Neural progenitor cell (in vitro differentiated cells): ENCODE measurements at regions not wholly inside any gene's neighbourhood (a gene's known extent, or its start where the extent isn't known, plus 50 kb on each side); places are given as distances from the start of the nearest gene placed in this dataset.

Source experiments
- DNase-seq: peaks from one replicate; pipeline ENCODE4 v3.0.0-alpha.2; 2016; ENCODE audit warnings: low spot score
- H2AFZ ChIP-seq: fragments of 200-600 bp; sonication (generic); replicated peaks from 2 replicates; pipeline ENCODE4 v1.6.1; 2016; ENCODE audit warnings: antibody characterized with exemption
- H3F3A ChIP-seq: fragments of 200-600 bp; sonication (generic); 2 replicates; pipeline ENCODE4 v1.6.1; 2016; ENCODE audit warnings: antibody characterized with exemption, low read depth
- H3K27ac ChIP-seq: fragments of 200-600 bp; sonication (generic); 2 replicates; pipeline ENCODE4 v1.5.1; 2016; ENCODE audit warnings: mild to moderate bottlenecking
- H3K27me3 ChIP-seq: fragments of 200-600 bp; sonication (generic); 2 replicates; pipeline ENCODE4 v1.6.1; 2016; ENCODE audit warnings: mild to moderate bottlenecking, moderate library complexity
- H3K36me3 ChIP-seq: fragments of 200-600 bp; sonication (generic); 2 replicates; pipeline ENCODE4 v1.5.1; 2016
- H3K4me1 ChIP-seq: fragments of 200-600 bp; sonication (generic); 2 replicates; pipeline ENCODE4 v1.6.1; 2016; ENCODE audit warnings: mixed run types
- H3K4me2 ChIP-seq: fragments of 200-600 bp; sonication (generic); 2 replicates; pipeline ENCODE4 v1.6.1; 2016
- H3K4me3 ChIP-seq: fragments of 200-600 bp; sonication (generic); 2 replicates; pipeline ENCODE4 v1.5.1; 2016
- H3K79me2 ChIP-seq: fragments of 200-600 bp; sonication (generic); 2 replicates; pipeline ENCODE4 v1.6.1; 2016; ENCODE audit warnings: low read depth
- H3K9ac ChIP-seq: fragments of 200-600 bp; sonication (generic); 2 replicates; pipeline ENCODE4 v1.6.1; 2016
- H3K9me3 ChIP-seq: fragments of 200-600 bp; sonication (generic); 2 replicates; pipeline ENCODE4 v1.5.1; 2016; ENCODE audit warnings: low read depth
- H4K20me1 ChIP-seq: fragments of 200-600 bp; sonication (generic); 2 replicates; pipeline ENCODE4 v1.6.1; 2016; ENCODE audit warnings: low read depth
- H3K27ac Mint-ChIP-seq: 3 replicates; pipeline ENCODE4 v1.8.0; 2021; ENCODE audit warnings: mixed read lengths
- H3K27me3 Mint-ChIP-seq: 2 replicates; pipeline ENCODE4 v1.8.0; 2022; ENCODE audit warnings: low read depth, mild to moderate bottlenecking, inconsistent platforms, moderate library complexity, mixed read lengths; ENCODE audit not compliant: insufficient read depth
- H3K36me3 Mint-ChIP-seq: 3 replicates; pipeline ENCODE4 v1.8.0; 2021; ENCODE audit warnings: mixed read lengths
- H3K4me1 Mint-ChIP-seq: 3 replicates; pipeline ENCODE4 v1.8.0; 2021; ENCODE audit warnings: mixed read lengths
- H3K4me3 Mint-ChIP-seq: 3 replicates; pipeline ENCODE4 v1.8.0; 2021; ENCODE audit warnings: mild to moderate bottlenecking, moderate library complexity, mixed read lengths
- H3K9me3 Mint-ChIP-seq: 3 replicates; pipeline ENCODE4 v1.8.0; 2020; ENCODE audit warnings: mixed read lengths
- EZH2 ChIP-seq: fragments of 200-600 bp; sonication (generic); IDR thresholded peaks from 2 replicates; pipeline ENCODE4 v1.6.1; 2017; ENCODE audit warnings: antibody characterized with exemption, mild to moderate bottlenecking, moderate library complexity
- EZH2phosphoT487 ChIP-seq: fragments of 200-600 bp; sonication (generic); IDR thresholded peaks from 2 replicates; pipeline ENCODE4 v1.6.1; 2017; ENCODE audit warnings: antibody characterized with exemption
- TF ChIP-seq, protein P1 (sequence below): fragments of 200-600 bp; sonication (generic); IDR thresholded peaks from 2 replicates; pipeline ENCODE4 v1.5.1; 2017; ENCODE audit warnings: antibody characterized with exemption, mild to moderate bottlenecking

DNA sequence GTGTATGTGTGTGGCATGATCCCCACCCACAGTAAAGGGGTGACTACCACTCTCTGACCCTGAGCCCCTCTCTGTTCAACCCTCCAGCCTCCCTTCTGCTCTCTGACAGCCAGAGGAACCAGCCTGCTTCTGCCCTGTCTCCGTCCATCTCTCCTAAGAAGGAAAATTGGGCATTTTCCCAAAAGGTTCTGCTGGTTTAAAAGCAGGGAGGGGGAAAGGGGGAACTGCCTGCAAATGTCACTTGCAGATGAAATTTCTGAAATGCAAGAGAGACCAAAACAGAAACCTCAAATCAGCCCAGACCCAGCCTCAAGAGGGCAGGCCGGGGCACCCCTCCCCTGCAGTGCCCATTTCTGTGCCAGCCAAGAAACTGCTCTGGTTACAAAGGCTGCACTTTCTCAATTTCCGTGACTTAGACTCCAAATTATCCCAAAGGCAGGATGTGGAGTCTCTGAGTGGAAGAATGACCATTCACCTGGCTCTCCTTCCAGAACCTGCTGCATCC, 197.9 kb downstream of the RBFOX3 start:
- Mint-ChIP-seq H3K4me3 (no peak overlapping the region), H3K27ac (no peak overlapping the region), H3K36me3 (no peaks in the 10 kb centered on the region), H3K9me3 (no peaks in the 10 kb centered on the region), H3K4me1 (peaks cover 6% of the 10 kb centered on the region), H3K27me3 (peaks cover 15% of the 10 kb centered on the region)
- no peaks in the 10 kb centered on the region for H3K4me1 ChIP-seq
- no peaks in the 10 kb centered on the region for H3K9me3 ChIP-seq
- no peak overlapping the region for H3K9ac ChIP-seq
- no peak for DNase-seq
- no peaks in the 10 kb centered on the region for H4K20me1 ChIP-seq
- H3K79me2 ChIP-seq, result no peaks in the 10 kb centered on the region
- H3K4me3 ChIP-seq, result no peak overlapping the region
- no peak overlapping the region for H2AFZ ChIP-seq
- H3K36me3 ChIP-seq, result no peaks in the 10 kb centered on the region
- H3K27ac ChIP-seq, result no peak overlapping the region
- peaks cover 2% of the 10 kb centered on the region for H3K27me3 ChIP-seq
- no peak overlapping the region for H3K4me2 ChIP-seq
- TF ChIP-seq EZH2 (no peak), EZH2phosphoT487 (no peak)
- TF ChIP-seq, protein P1, sequence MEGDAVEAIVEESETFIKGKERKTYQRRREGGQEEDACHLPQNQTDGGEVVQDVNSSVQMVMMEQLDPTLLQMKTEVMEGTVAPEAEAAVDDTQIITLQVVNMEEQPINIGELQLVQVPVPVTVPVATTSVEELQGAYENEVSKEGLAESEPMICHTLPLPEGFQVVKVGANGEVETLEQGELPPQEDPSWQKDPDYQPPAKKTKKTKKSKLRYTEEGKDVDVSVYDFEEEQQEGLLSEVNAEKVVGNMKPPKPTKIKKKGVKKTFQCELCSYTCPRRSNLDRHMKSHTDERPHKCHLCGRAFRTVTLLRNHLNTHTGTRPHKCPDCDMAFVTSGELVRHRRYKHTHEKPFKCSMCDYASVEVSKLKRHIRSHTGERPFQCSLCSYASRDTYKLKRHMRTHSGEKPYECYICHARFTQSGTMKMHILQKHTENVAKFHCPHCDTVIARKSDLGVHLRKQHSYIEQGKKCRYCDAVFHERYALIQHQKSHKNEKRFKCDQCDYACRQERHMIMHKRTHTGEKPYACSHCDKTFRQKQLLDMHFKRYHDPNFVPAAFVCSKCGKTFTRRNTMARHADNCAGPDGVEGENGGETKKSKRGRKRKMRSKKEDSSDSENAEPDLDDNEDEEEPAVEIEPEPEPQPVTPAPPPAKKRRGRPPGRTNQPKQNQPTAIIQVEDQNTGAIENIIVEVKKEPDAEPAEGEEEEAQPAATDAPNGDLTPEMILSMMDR, result no peak
- peaks cover 6% of the 10 kb centered on the region for H3F3A ChIP-seq

- Histone ChIP-seq H3K36me3 (no peaks in the 10 kb centered on the region), H3K9ac (no peak overlapping the region), H3K9me3 (no peaks in the 10 kb centered on the region), H2AFZ (no peak overlapping the region), H3K27ac (no peak overlapping the region), H3K4me2 (no peak overlapping the region), H3K4me3 (no peak overlapping the region), H3K27me3 (peaks cover 4% of the 10 kb centered on the region), H3F3A (peaks cover 9% of the 10 kb centered on the region), H4K20me1 (no peaks in the 10 kb centered on the region), H3K79me2 (no peaks in the 10 kb centered on the region), H3K4me1 (no peaks in the 10 kb centered on the region)
- Mint-ChIP-seq H3K4me1 (peaks cover 12% of the 10 kb centered on the region), H3K27me3 (peaks cover 10% of the 10 kb centered on the region), H3K9me3 (no peaks in the 10 kb centered on the region), H3K27ac (no peak overlapping the region), H3K4me3 (no peak overlapping the region), H3K36me3 (no peaks in the 10 kb centered on the region)
- DNase-seq, result no peak
- TF ChIP-seq EZH2phosphoT487 (no peak), EZH2 (no peak)
- TF ChIP-seq, protein P1, result no peak
These were observed 198.7 kb downstream of the RBFOX3 start for GRCh38 chr17:79412110-79412509.

DNA sequence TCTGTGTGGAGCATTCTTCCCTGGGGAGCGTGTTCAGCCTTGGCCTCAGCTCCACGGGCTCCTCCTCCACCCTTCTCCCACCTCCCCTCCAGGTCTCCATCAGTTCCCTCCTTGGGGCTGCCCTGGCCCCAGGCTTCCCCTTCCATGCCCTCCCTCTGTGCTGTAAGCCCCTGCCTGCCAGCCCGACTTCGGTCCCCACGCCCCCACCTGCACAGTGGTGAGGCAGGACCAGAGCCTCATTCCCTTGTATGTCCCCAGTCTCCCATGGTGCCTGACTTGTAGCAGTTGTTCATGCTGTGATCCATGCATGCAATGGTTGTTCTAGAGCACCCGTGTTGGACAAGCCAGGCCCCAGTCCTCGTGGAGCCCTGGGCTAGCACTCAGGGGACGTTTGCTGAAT, 199.4 kb downstream of the RBFOX3 start:
- Histone ChIP-seq H4K20me1 (no peaks in the 10 kb centered on the region), H3K9me3 (no peaks in the 10 kb centered on the region), H3K36me3 (no peaks in the 10 kb centered on the region), H3K79me2 (no peaks in the 10 kb centered on the region), H2AFZ (no peak overlapping the region), H3K4me1 (no peaks in the 10 kb centered on the region), H3K4me3 (no peak overlapping the region), H3K27me3 (peaks cover 4% of the 10 kb centered on the region), H3F3A (peaks cover 9% of the 10 kb centered on the region), H3K27ac (no peak overlapping the region), H3K9ac (no peak overlapping the region), H3K4me2 (no peak overlapping the region)
- Mint-ChIP-seq H3K9me3 (no peaks in the 10 kb centered on the region), H3K27ac (no peak overlapping the region), H3K4me3 (no peak overlapping the region), H3K36me3 (no peaks in the 10 kb centered on the region), H3K27me3 (peaks cover 10% of the 10 kb centered on the region), H3K4me1 (peaks cover 13% of the 10 kb centered on the region)
- TF ChIP-seq EZH2 (no peak), EZH2phosphoT487 (no peak)
- TF ChIP-seq, protein P1, result no peak
- DNase-seq, result no peak
